Left cardiac atrium (tissue), 4 donors: ENCODE measurements at regions not wholly inside any gene's neighbourhood (a gene's known extent, or its start where the extent isn't known, plus 50 kb on each side); places are given as distances from the start of the nearest gene placed in this dataset.
"Not testable (repeated sequence)": the region's sequence is repeated elsewhere in the genome, so short reads cannot be mapped to it uniquely, and the experiment has no call there.

Experiments
- ATAC-seq, 2 donors: fragments of 200-7000 bp; cut with Tn5 transposase; one replicate each; pipeline ENCODE4 v1.9.1; 2020; ENCODE audit warnings: mild to moderate bottlenecking in 2 of 2, moderate library complexity in 2 of 2
- DNase-seq: peaks from one replicate; pipeline ENCODE4 v3.0.0-alpha.2; 2020
- intact Hi-C, 2 donors: fragments of 100-400 bp; cut with DNase I; formaldehyde crosslinking; loops; one replicate each; pipeline versions ENCODE4 v1.14.1 to v1.15.1; 2022 to 2023
- donor health status: DM: no; HTN: yes; CAD: no.
- donor health status: DM: no; HTN: yes; CAD: no; lungs with severe emphysema.
- donor health status: DM: yes; HTN: yes; CAD: no.
- donor health status: Dilated cardiomyopathy.

- intact Hi-C loops = loop anchor here in 1 of 2 donors (10.0 kb wide), 1 partner anchor 109 kb away; the partner anchor contains the start of gene KLF13
- DNase-seq (peak; percentile 79), ATAC-seq (peak; percentile 84 to 85)
Observed at GRCh38 chr15:31215490-31216214, 111.0 kb upstream of the KLF13 start.

DNA sequence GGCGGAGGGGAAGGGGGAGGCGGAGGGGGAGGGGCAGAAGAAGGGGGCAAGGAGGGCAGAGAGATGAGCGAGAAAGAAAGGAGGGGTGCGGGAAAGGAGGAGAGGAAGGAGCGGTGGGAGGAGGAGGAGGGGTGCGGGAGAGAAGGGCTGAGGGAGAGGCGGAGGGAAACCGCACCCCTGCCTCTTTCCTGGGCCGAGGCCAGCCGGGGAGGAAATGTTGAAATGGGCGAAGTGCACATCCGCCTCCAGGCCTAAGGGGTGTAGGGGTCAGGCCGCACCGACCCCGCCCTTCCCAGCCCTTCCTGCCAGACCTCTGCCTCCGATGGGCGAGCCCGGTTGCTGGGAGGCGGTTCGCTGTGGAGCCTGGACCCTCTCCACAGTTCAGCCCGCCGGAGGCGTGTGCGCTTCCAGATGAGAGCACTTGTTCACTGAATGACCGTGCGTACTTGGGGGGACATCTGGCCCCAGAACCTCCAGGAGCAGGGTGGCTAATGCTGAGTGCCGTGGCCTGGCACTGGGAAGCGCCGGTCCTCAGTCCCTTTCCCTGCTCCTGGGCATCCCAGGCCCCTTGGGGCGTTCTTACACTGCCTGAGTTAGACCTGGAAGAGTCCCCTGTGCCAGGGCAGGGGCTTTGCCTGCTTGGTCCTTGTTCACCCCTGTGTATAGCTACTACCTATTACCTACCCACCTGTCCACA lies 110.3 kb upstream of the KLF13 start:
- intact Hi-C loops = loop anchor here in 1 of 2 donors (10.0 kb wide), 1 partner anchor 108 kb away; the partner anchor contains the start of gene KLF13
- DNase-seq (peak; percentile 90), ATAC-seq (peak; percentile 80 to 89)

- intact Hi-C loops = loop anchor here in 1 of 2 donors (10.0 kb wide), 1 partner anchor 108 kb away; the partner anchor contains the start of gene KLF13
- DNase-seq (no peak), ATAC-seq (no peak)
Observed at GRCh38 chr15:31217067-31217466, 109.6 kb upstream of the KLF13 start.

- ATAC-seq = no peak
- no peak for DNase-seq
- intact Hi-C loops = loop anchor here in 1 of 2 donors (10.0 kb wide), 1 partner anchor 107 kb away; the partner anchor contains the start of gene KLF13
Observed at GRCh38 chr15:31217566-31218270, 108.9 kb upstream of the KLF13 start.

GRCh38 chr15:31219221-31219620 lies 107.4 kb upstream of the KLF13 start:
- intact Hi-C loops = loop anchor here in 1 of 2 donors (10.0 kb wide), 1 partner anchor 106 kb away; the partner anchor contains the start of gene KLF13
- no peak for DNase-seq
- ATAC-seq = no peak

DNA sequence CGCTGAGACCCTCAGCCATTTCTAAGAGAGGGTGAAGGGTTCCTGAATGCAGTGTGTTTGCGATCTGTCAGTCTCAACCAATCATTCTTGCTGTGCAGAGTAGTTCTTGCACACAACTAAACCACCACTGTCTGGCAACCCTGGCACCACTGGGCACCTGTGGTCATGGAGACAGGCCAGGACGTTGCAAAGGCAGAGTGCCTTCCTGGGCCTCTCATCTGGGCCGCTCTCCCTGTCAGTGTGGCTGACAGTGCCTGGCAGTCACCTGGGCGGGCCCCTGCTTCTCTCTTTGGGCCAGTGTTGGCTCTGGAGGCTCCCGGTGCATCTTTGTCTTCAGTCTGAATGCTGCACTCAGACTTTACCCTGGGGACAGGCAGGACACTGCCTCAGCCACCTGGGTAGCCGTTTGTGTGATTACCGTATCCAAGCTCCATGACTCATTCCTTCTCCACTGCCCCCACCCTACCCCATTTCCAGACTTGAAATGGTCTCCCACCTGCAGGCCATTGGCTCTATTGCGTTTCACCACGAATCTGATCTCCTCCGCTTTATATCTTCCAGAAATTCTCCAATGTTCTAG lies 104.6 kb upstream of the KLF13 start:
- ATAC-seq = no peak
- intact Hi-C loops = no loop called here
- no peak for DNase-seq

DNA sequence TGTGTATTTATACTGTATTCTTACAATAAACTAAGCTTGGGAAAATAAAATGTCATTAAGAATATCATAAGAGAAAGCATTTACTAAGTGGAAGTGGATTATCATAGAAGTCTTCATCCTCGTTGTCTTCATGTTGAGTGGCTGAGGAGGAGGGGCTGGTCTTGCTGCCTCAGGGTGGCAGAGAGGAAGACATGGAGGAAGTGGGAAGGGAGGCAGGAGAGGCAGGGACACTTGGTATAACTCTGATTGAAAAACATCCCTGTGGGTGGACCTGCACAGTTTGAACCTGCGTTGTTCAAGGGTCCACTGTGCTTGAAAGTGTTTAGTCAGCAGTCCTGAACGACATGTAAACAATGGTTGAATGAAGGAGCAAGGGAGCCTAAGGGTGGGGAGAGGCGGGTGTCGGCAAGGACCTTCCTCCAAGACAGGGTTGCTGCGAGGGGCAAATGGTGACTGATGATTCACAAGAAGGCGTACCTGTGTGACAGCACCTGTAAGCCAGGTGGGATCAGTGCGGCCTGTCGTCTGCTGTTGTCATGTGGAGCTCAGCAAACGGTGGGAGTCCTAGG lies 103.8 kb upstream of the KLF13 start:
- DNase-seq (no peak), ATAC-seq (peak in 1 of 2 donors; percentile 12)
- intact Hi-C loops = no loop called here

DNA sequence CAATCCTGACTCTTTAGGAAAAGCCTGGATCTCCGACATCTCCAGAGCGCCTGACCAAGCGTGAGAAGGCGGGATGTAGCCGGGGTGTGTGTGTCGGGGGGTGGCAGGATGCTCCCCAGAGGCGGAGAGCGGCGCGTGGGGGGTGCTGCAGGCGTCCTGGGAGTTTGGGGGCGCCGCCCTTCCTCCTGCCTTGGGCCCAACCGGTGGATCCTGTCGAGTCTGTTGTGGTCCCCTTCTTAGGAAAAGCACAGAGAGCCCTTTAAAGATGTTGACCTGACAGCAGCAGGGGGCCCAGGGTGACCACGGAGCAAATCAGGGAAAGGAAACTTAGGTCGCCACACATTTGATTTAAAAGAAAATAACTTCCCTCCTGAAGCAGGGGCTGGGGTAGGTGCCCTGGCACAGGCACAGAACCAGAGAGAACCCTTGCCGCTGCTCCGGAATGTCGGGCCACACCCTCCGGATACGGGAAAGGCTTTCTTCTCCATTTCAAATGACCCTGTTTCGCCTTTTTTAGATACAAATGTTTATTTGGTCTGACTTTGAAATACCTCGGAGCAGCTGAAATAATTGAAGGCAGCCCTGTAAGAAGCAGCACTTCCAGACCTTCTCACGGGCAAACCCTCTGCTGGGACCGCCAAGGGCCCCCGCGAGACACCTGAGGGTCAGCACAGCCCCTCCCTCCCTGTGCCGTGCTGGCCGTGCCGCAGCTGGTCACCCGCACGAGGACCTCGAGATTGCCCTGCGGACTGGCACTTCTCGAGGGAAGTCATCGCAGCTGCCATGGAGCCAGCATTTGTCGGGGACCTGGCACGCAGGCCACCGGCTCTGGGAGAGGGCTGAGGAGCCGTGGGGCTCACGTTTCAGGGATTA lies 102.9 kb upstream of the KLF13 start:
- intact Hi-C loops = no loop called here
- DNase-seq (peak; percentile 36), ATAC-seq (peak; percentile 39 to 52)

GRCh38 chr15:31224661-31225060 lies 102.0 kb upstream of the KLF13 start:
- intact Hi-C loops, DNase-seq, ATAC-seq: not testable (repeated sequence)

DNA sequence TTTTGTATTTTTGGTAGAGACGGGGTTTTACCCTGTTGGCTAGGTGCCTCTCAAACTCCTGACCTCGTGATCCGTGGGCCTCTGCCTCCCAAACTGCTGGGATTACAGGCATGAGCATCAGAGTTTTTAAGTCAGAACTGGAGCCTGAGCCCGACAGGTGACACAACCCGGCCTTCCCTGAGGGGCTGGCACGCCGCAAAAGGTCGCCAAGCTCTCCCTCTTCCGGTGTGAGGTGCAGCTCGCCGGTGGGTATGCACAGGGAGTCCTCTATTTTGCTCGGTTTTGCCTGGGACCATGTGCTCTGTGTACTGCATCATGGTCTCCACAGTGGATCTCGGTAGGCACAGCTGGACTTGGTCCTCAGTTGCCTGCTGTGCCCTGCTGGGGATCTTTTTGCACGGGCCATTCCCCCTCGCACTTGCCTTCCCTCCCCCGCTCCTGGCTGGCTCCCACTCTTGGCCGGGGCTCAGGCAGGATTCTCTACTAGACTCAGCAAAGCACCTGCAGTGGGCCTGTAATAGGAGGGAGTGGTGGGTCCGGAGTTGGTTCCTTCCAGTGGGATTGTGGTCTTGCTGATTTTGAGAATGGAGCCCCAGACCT lies 101.2 kb upstream of the KLF13 start:
- ATAC-seq (no peak), DNase-seq (no peak)
- intact Hi-C loops = no loop called here

GRCh38 chr15:31226021-31226420 lies 100.6 kb upstream of the KLF13 start:
- DNase-seq (no peak), ATAC-seq (no peak)
- intact Hi-C loops = no loop called here

- ATAC-seq (no peak), DNase-seq (no peak)
- intact Hi-C loops = no loop called here
Observed at GRCh38 chr15:31227235-31227634, 99.4 kb upstream of the KLF13 start.

- no peak for ATAC-seq
- intact Hi-C loops = no loop called here
- DNase-seq = no peak
Observed at GRCh38 chr15:31228011-31228484, 98.6 kb upstream of the KLF13 start.

DNA sequence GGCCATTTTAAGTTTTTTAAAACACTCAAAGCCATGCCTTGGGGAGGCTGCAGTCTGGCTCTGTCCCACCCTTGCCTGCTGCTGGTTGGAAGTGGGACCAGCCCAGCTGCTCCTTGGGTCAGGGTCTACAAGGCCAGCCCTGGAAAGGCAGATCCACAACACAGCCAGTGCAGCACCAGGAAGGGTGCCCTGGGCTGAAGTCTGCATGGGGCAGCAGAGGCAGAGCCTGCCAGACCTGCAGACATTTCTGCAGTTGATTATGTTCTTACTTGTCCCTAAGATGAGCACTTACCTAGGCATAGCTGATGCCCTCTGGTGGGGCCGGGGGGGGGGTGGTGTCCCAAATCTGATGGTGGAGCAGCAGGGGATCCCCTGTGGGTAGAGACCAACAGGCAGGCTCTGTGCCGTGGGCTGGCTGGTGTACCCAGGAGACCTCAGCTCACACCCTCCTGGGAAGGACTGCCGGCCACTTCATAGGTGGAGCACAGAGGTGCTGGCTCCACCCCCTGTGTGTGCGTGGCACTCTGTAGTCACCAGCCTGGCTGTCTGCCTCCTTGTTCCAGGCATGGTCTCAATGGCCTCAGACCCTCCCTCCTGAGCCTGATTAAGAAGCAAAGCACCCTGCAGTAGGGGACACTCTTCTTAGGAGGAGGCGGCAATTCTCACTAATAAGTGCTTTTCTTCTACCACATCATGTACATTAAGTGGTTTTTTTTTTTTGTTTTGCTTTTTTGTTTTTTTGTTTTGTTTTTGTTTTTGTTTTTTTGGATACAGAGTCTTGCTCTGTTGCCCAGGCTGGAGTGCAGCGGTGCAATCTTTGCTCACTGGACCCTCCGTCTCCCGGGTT lies 97.4 kb upstream of the KLF13 start:
- intact Hi-C loops = no loop called here
- ATAC-seq (peak; percentile 78 to 89), DNase-seq (no peak)

- intact Hi-C loops = no loop called here
Observed at GRCh38 chr15:31230630-31231485, 95.8 kb upstream of the KLF13 start.

DNA sequence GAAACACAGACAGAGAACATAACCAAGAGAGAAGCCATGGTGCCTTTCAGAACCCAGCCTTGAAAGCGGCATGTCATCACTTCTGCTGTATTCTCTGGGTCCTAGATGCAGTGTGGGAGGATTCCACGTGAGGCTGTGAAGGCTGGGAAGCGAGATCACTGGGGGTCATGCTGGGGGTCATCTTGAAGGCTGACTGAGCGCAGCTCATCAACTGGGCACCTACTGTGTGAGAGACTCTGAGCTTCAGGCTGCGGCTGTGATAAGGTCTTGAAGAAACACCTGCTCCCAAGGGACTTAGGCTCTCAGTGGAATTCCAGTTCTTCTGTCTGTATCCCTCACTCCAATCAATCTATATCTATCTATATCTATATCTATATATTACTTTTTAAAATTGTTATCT lies 91.8 kb upstream of the KLF13 start:
- no peak for ATAC-seq
- DNase-seq = no peak
- intact Hi-C loops = no loop called here

More at GRCh38 chr15:31230630-31231485, 95.8 kb upstream of the KLF13 start:
- DNase-seq (no peak), ATAC-seq (no peak)
